Ovary (tissue), 7 donors: ENCODE measurements at regions not wholly inside any gene's neighbourhood (a gene's known extent, or its start where the extent isn't known, plus 50 kb on each side); places are given as distances from the start of the nearest gene placed in this dataset.

Experiments used
- DNase-seq, 5 donors: peaks; one replicate each; pipeline ENCODE4 v3.0.0-alpha.2; 2019 to 2020
- H3K27ac ChIP-seq, 2 donors: fragments of 200-600 bp; one replicate each; pipeline versions ENCODE4 v1.5.1 to v1.8.0; 2019 to 2022
- H3K27me3 ChIP-seq: fragments of 200-600 bp; one replicate; pipeline ENCODE4 v1.8.0; 2022
- H3K36me3 ChIP-seq: fragments of 200-600 bp; sonication (generic); one replicate; pipeline ENCODE4 v1.5.1; 2019
- H3K4me1 ChIP-seq: one replicate; pipeline ENCODE4 v1.8.1; 2013; ENCODE audit warnings: mild to moderate bottlenecking, moderate library complexity; ENCODE audit not compliant: insufficient read depth
- H3K4me3 ChIP-seq: fragments of 200-600 bp; sonication (generic); one replicate; pipeline ENCODE4 v1.5.1; 2017
- H3K9me3 ChIP-seq, 2 donors: fragments of 200-600 bp in 1 of 2; sonication (generic) in 1 of 2; one replicate each; pipeline versions ENCODE4 v1.5.1 to v1.8.1; 2013 to 2019; ENCODE audit warnings: mild to moderate bottlenecking in 1 of 2, moderate library complexity in 1 of 2
- CTCF ChIP-seq, 3 donors: fragments of 450-650 bp in 2 of 3; fragments of 200-600 bp in 1 of 3; IDR thresholded peaks; one replicate each; pipeline versions ENCODE4 v1.5.1 to v1.8.0; 2016 to 2022; ENCODE audit warnings: antibody characterized with exemption in 3 of 3, mild to moderate bottlenecking in 1 of 3
- EP300 ChIP-seq: sonication (generic); formaldehyde crosslinking; IDR thresholded peaks from one replicate; pipeline ENCODE4 v1.6.1; 2017; ENCODE audit warnings: antibody characterized with exemption
- POLR2A ChIP-seq: fragments of 450-650 bp; IDR thresholded peaks from one replicate; pipeline ENCODE4 v1.6.1; 2017; ENCODE audit warnings: antibody characterized with exemption, mild to moderate bottlenecking, moderate library complexity
- WGBS, 3 donors: extraction: QIAGEN DNeasy Blood & Tissue Kit in 1 of 3; methylation state at CpG; one replicate each; pipeline versions ENCODE4 v1.1.5 to v1.1.7; 2013 to 2017; 5-methylcytosine and 5-hydroxymethylcytosine counted together
- intact Hi-C, 4 donors: fragments of 100-400 bp; cut with DNase I; formaldehyde crosslinking; loops; one replicate each; pipeline versions ENCODE4 v1.11.0 to v1.15.1; 2022 to 2023
- donor health status: DM: no; HTN: no; CAD: no; lungs with moderate emphysema.
- donor health status: DM: no; HTN: no; CAD: no.
- donor health status: Bipolar disorder and iron deficiency.
- donor health status: DM: no; HTN: no; CAD: no.
- donor health status: DM: yes; HTN: yes; CAD: no.

DNA sequence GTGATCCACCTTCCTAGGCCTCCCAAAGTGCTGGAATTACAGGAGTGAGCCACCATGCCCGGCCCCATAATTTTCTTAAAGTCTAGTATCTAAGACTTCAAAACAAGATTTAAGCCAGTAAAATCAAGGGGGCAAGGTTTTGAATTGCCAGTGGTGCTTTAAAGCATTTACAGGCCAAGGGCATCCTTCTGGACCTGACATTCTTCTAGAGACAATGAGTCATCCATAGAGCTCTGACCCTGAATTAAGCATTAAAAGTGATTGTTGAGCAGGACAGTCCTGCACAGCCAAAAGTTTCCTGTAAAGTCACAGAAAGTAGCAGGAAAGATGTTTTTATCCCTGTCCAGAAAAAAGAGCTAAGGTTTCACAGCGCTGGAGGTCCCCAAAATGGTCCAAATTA is 50.9 kb upstream of the ATP12A start:
- Histone ChIP-seq H3K4me1 (peaks cover 5% of the 10 kb centered on the region), H3K36me3 (no peaks in the 10 kb centered on the region), H3K27me3 (no peaks in the 10 kb centered on the region), H3K4me3 (no peak overlapping the region), H3K27ac (no peak overlapping the region), H3K9me3 (no peaks in the 10 kb centered on the region)
- TF ChIP-seq POLR2A (no peak), EP300 (no peak), CTCF (IDR thresholded peaks at IDR 0.05) (no peak)
- intact Hi-C loops: no loop called here
- 53 to 74% (median 64%) methylated on average over 2 of the region's 2 CpGs for WGBS, 3 donors
- no peak for DNase-seq

- H3K27ac ChIP-seq: no peak overlapping the region
- no peak overlapping the region for H3K4me3 ChIP-seq
- TF ChIP-seq POLR2A (no peak), CTCF (IDR thresholded peaks at IDR 0.05) (no peak), EP300 (no peak)
- no peaks in the 10 kb centered on the region for H3K27me3 ChIP-seq
- H3K9me3 ChIP-seq: no peaks in the 10 kb centered on the region
- H3K4me1 ChIP-seq: peaks cover 2% of the 10 kb centered on the region
- no peaks in the 10 kb centered on the region for H3K36me3 ChIP-seq
- WGBS, 3 donors: 75 to 91% (median 86%) methylated on average over 6 of the region's 6 CpGs
- DNase-seq: no peak
- intact Hi-C loops: loop anchor here in 1 of 4 donors (5.0 kb wide), 1 partner anchor 698 kb away; no protein-coding TSS in a partner anchor
Measured at GRCh38 chr13:24630121-24630520, 50.1 kb upstream of the ATP12A start.
